Fibroblast of lung (primary cell): ENCODE measurements at regions not wholly inside any gene's neighbourhood (a gene's known extent, or its start where the extent isn't known, plus 50 kb on each side); places are given as distances from the start of the nearest gene placed in this dataset.

Source experiments
- EZH2 ChIP-seq: IDR thresholded peaks from 2 replicates; pipeline ENCODE4 v1.5.1; 2012; ENCODE audit warnings: low read length, control low read depth, mild to moderate bottlenecking; ENCODE audit errors: missing control alignments
- TF ChIP-seq, protein P1 (sequence below), 2 donors: IDR thresholded peaks in 1 of 2; conservative IDR thresholded peaks in 1 of 2; 1 replicate in 1 of 2; 2 replicates in 1 of 2; pipeline ENCODE4 v1.5.1; 2011 to 2012; ENCODE audit warnings: low read length in 2 of 2, control low read depth in 1 of 2, inconsistent platforms in 1 of 2, low read depth in 1 of 2, mild to moderate bottlenecking in 1 of 2

DNA sequence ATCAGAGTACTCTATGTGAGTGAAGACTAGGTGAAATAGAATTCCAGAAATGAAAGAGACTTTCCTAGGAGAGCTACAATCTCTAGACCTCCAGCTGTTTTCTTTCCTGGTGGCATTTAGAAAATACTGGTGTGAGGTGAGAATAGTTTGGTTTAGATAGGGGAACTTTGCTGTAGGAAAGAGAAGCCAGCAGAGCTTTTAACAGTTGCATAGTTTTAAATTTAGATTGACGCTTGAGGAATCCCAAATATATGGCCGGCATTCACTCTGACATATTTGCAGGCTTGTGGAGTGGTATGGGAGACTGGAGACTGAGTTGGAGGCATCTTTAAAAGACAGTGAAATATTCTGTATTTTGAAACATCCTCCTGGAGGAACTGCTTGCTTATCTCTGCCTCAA lies 94.3 kb upstream of the ETV1 start:
- TF ChIP-seq, protein P1, sequence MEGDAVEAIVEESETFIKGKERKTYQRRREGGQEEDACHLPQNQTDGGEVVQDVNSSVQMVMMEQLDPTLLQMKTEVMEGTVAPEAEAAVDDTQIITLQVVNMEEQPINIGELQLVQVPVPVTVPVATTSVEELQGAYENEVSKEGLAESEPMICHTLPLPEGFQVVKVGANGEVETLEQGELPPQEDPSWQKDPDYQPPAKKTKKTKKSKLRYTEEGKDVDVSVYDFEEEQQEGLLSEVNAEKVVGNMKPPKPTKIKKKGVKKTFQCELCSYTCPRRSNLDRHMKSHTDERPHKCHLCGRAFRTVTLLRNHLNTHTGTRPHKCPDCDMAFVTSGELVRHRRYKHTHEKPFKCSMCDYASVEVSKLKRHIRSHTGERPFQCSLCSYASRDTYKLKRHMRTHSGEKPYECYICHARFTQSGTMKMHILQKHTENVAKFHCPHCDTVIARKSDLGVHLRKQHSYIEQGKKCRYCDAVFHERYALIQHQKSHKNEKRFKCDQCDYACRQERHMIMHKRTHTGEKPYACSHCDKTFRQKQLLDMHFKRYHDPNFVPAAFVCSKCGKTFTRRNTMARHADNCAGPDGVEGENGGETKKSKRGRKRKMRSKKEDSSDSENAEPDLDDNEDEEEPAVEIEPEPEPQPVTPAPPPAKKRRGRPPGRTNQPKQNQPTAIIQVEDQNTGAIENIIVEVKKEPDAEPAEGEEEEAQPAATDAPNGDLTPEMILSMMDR (conservative IDR thresholded peaks at IDR 0.05 in 1 of 2, IDR thresholded peaks at IDR 0.05 in 1 of 2; ENCODE audit: low read depth in 1 of 2, low read length in 2 of 2) = no peak
- no peak for TF ChIP-seq EZH2
